ENCODE measurements at regions not wholly inside any gene's neighbourhood (a gene's known extent, or its start where the extent isn't known, plus 50 kb on each side); places are given as distances from the start of the nearest gene placed in this dataset.
"Not testable (repeated sequence)": the region's sequence is repeated elsewhere in the genome, so short reads cannot be mapped to it uniquely, and the experiment has no call there.

- DNase-seq (no peak), ATAC-seq (ENCODE audit: low read depth) (no peak)
- Mint-ChIP-seq H3K4me1 (no peaks in the 10 kb centered on the region), H3K27me3 (no peaks in the 10 kb centered on the region), H3K4me3 (no peak overlapping the region), H3K27ac (no peak overlapping the region), H3K9me3 (ENCODE audit: insufficient read depth) (no peaks in the 10 kb centered on the region)
- ChIA-PET CTCF (interaction anchor here (1.4 kb wide), 1 partner anchor 11 kb away, joined by 4 read pairs; no protein-coding TSS in a partner anchor), POLR2A (no interaction called here)
- no peaks in the 10 kb centered on the region for H3K9me3 ChIP-seq (ENCODE audit: control extremely low read depth in 1 of 3, control insufficient read depth in 2 of 3, insufficient read depth in 1 of 3, low read length in 2 of 3)
- no peaks in the 10 kb centered on the region for H3K27me3 ChIP-seq (replicated peaks in 1 of 4; ENCODE audit: control extremely low read depth in 1 of 4, control insufficient read depth in 3 of 4, insufficient read depth in 4 of 4, low read length in 3 of 4)
- no peak overlapping the region for H3K4me3 ChIP-seq (ENCODE audit: control extremely low read depth in 1 of 5, extremely low read depth in 1 of 5, insufficient read depth in 1 of 5, low read depth in 2 of 5, low read length in 4 of 5)
- peaks cover 13% of the 10 kb centered on the region for H3K79me2 ChIP-seq (ENCODE audit: control insufficient read depth, insufficient read depth, low read length)
- intact Hi-C loops (cut with micrococcal nuclease) = no loop called here
- WGBS (ENCODE audit: insufficient coverage) = 100% methylated on average over 2 of the region's 6 CpGs
- H3K9ac ChIP-seq (ENCODE audit: low read length) = no peak overlapping the region
- H3K27ac ChIP-seq (ENCODE audit: low read length in 2 of 2) = no peak overlapping the region
- no peak overlapping the region for H2AFZ ChIP-seq (ENCODE audit: insufficient read depth, low read depth, low read length, poor library complexity, severe bottlenecking)
- H3K4me1 ChIP-seq (ENCODE audit: control insufficient read depth in 2 of 2, insufficient read depth in 2 of 2, low read length in 2 of 2) = no peaks in the 10 kb centered on the region
- TF ChIP-seq EZH2 (IDR thresholded peaks at IDR 0.05; ENCODE audit: borderline replicate concordance, insufficient read depth, low read depth, low read length, poor library complexity, severe bottlenecking) (no peak), CTCF (IDR thresholded peaks at IDR 0.05) (no peak)
- no peak overlapping the region for H3K4me2 ChIP-seq (replicated peaks; ENCODE audit: low read depth, low read length, poor library complexity, severe bottlenecking)
- H4K20me1 ChIP-seq (ENCODE audit: control insufficient read depth, insufficient read depth, low read length, poor library complexity, severe bottlenecking) = no peaks in the 10 kb centered on the region
- peaks cover 6 to 81% of the 10 kb centered on the region in 2 experiments for H3K36me3 ChIP-seq (replicated peaks in 1 of 2; ENCODE audit: control extremely low read depth in 1 of 2, control insufficient read depth in 1 of 2, extremely low read depth in 1 of 2, insufficient read depth in 2 of 2, low read length in 1 of 2)
These were observed 208.1 kb downstream of the UTRN start for GRCh38 chr6:144493035-144493910.

DNA sequence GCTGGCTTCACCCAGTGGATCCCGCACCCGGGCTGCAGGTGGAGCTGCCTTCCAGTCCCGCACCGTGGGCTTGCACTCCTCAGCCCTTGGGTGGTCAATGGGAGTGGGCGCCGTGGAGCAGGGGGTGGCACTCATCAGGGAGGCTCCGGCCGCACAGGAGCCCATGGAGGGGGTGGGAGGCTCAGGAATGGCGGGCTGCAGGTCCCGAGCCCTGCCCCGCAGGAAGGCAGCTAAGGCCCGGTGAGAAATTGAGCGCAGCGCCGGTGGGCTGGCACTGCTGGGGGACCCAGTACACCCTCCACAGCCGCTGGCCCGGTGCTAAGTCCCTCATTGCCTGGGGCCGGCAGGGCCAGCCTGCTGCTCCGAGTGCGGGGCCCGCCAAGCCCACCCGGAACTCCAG lies 209.9 kb downstream of the UTRN start:
- intact Hi-C loops (cut with micrococcal nuclease); H3K4me1 ChIP-seq (ENCODE audit: control insufficient read depth in 2 of 2, insufficient read depth in 2 of 2, low read length in 2 of 2); H3K27ac Mint-ChIP-seq; H3K27ac ChIP-seq (ENCODE audit: low read length in 2 of 2); H3K27me3 Mint-ChIP-seq; ATAC-seq (ENCODE audit: low read depth); CTCF ChIA-PET; H3K9me3 ChIP-seq (ENCODE audit: control extremely low read depth in 1 of 3, control insufficient read depth in 2 of 3, insufficient read depth in 1 of 3, low read length in 2 of 3); H3K4me1 Mint-ChIP-seq; H4K20me1 ChIP-seq (ENCODE audit: control insufficient read depth, insufficient read depth, low read length, poor library complexity, severe bottlenecking); H3K4me3 ChIP-seq (ENCODE audit: control extremely low read depth in 1 of 5, extremely low read depth in 1 of 5, insufficient read depth in 1 of 5, low read depth in 2 of 5, low read length in 4 of 5); DNase-seq; H2AFZ ChIP-seq (ENCODE audit: insufficient read depth, low read depth, low read length, poor library complexity, severe bottlenecking); H3K9ac ChIP-seq (ENCODE audit: low read length); H3K27me3 ChIP-seq (replicated peaks in 1 of 4; ENCODE audit: control extremely low read depth in 1 of 4, control insufficient read depth in 3 of 4, insufficient read depth in 4 of 4, low read length in 3 of 4); H3K9me3 Mint-ChIP-seq (ENCODE audit: insufficient read depth); H3K4me2 ChIP-seq (replicated peaks; ENCODE audit: low read depth, low read length, poor library complexity, severe bottlenecking); H3K4me3 Mint-ChIP-seq: not testable (repeated sequence)
- 98% methylated on average over 16 of the region's 22 CpGs for WGBS (ENCODE audit: insufficient coverage)
- Histone ChIP-seq H3K79me2 (ENCODE audit: control insufficient read depth, insufficient read depth, low read length) (peaks cover 13% of the 10 kb centered on the region), H3K36me3 (replicated peaks in 1 of 2; ENCODE audit: control extremely low read depth in 1 of 2, control insufficient read depth in 1 of 2, extremely low read depth in 1 of 2, insufficient read depth in 2 of 2, low read length in 1 of 2) (peaks cover 9 to 77% of the 10 kb centered on the region in 2 experiments)
- POLR2A ChIA-PET = interaction anchor here (0.5 kb wide), 1 partner anchor 11 kb away, joined by 3 read pairs; no protein-coding TSS in a partner anchor
